ENCODE measurements at regions not wholly inside any gene's neighbourhood (a gene's known extent, or its start where the extent isn't known, plus 50 kb on each side); places are given as distances from the start of the nearest gene placed in this dataset.

DNA sequence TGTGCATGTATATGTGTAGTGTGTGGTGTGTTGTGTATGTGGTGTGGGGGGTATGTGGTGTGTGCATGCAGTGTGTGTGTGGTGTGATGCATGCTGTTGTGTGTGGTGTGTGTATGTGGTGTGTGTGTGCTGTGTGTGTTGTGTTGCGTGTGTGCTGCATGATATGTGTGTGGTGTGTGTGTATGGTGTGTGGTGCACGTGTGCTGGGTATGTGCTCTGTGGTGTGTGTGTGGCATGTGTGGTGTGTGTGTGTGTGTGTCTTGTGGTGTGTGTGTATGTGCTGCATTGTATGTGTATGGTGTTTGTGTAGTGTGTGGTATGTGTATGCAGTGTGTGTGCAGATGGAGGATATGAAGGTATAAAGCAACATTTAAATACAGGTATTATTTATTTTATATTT, 50.5 kb upstream of the CKS2 start:
- no peak overlapping the region for H3K4me3 Mint-ChIP-seq (ENCODE audit: unreplicated experiment)
- Histone ChIP-seq H3K4me3 (ENCODE audit: low read depth, low read length) (no peak overlapping the region), H3K36me3 (ENCODE audit: control insufficient read depth, insufficient read depth, low read length) (no peaks in the 10 kb centered on the region), H3K27me3 (replicated peaks; ENCODE audit: control insufficient read depth, insufficient read depth, low read length) (no peaks in the 10 kb centered on the region), H3K9me3 (no peaks in the 10 kb centered on the region), H3K4me1 (no peaks in the 10 kb centered on the region)
- no peaks in the 10 kb centered on the region for H3K4me1 Mint-ChIP-seq (ENCODE audit: low read depth, unreplicated experiment)
- no peaks in the 10 kb centered on the region for H3K9me3 Mint-ChIP-seq (ENCODE audit: unreplicated experiment)
- BruUV-seq (replicated peaks): no TSS peak
- no peaks in the 10 kb centered on the region for H3K36me3 Mint-ChIP-seq (ENCODE audit: insufficient read depth, unreplicated experiment)
- no peak overlapping the region for H3K27ac Mint-ChIP-seq (ENCODE audit: unreplicated experiment)
- no peak for DNase-seq
- TF ChIP-seq, protein P1, sequence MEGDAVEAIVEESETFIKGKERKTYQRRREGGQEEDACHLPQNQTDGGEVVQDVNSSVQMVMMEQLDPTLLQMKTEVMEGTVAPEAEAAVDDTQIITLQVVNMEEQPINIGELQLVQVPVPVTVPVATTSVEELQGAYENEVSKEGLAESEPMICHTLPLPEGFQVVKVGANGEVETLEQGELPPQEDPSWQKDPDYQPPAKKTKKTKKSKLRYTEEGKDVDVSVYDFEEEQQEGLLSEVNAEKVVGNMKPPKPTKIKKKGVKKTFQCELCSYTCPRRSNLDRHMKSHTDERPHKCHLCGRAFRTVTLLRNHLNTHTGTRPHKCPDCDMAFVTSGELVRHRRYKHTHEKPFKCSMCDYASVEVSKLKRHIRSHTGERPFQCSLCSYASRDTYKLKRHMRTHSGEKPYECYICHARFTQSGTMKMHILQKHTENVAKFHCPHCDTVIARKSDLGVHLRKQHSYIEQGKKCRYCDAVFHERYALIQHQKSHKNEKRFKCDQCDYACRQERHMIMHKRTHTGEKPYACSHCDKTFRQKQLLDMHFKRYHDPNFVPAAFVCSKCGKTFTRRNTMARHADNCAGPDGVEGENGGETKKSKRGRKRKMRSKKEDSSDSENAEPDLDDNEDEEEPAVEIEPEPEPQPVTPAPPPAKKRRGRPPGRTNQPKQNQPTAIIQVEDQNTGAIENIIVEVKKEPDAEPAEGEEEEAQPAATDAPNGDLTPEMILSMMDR (IDR thresholded peaks at IDR 0.05; ENCODE audit: insufficient read depth in 1 of 2, low read depth in 1 of 2, low read length in 1 of 2, severe bottlenecking in 1 of 2, unreplicated experiment in 1 of 2): no peak
- ChIA-PET CTCF (no interaction called here), POLR2A (no interaction called here)
- H3K27me3 Mint-ChIP-seq (ENCODE audit: insufficient read depth, unreplicated experiment): peaks cover 3% of the 10 kb centered on the region
- intact Hi-C loops (cut with micrococcal nuclease; ENCODE audit: unreplicated experiment): no loop called here

Data from Caco-2 (cell line).